HG02588 (cell line): ENCODE measurements at regions not wholly inside any gene's neighbourhood (a gene's known extent, or its start where the extent isn't known, plus 50 kb on each side); places are given as distances from the start of the nearest gene placed in this dataset.
"Not testable (repeated sequence)": the region's sequence is repeated elsewhere in the genome, so short reads cannot be mapped to it uniquely, and the experiment has no call there.

Source experiments
- ATAC-seq: cut with Tn5 transposase; IDR thresholded peaks from one replicate; pipeline ENCODE4 v1.9.1; 2021; ENCODE audit warnings: mild to moderate bottlenecking, moderate library complexity; ENCODE audit not compliant: unreplicated experiment

- no peak for ATAC-seq
Observed at GRCh38 chr15:94838281-94838680, 606.9 kb downstream of the MCTP2 start.

- no peak for ATAC-seq
Observed at GRCh38 chr15:94840794-94841783, 609.7 kb downstream of the MCTP2 start.

- no peak for ATAC-seq
Observed at GRCh38 chr15:94843060-94843459, 611.7 kb downstream of the MCTP2 start.

- no peak for ATAC-seq
Observed at GRCh38 chr15:94844198-94844537, 612.8 kb downstream of the MCTP2 start.

GRCh38 chr15:94844538-94845389 lies 613.4 kb downstream of the MCTP2 start:
- no peak for ATAC-seq

GRCh38 chr15:94845390-94845716 lies 614.0 kb downstream of the MCTP2 start:
- no peak for ATAC-seq

GRCh38 chr15:94847325-94847724 lies 616.0 kb downstream of the MCTP2 start:
- ATAC-seq: no peak

- no peak for ATAC-seq
Observed at GRCh38 chr15:94848054-94848453, 616.7 kb downstream of the MCTP2 start.

GRCh38 chr15:94855018-94855408 lies 623.7 kb downstream of the MCTP2 start:
- no peak for ATAC-seq

GRCh38 chr15:94855409-94856266 lies 624.3 kb downstream of the MCTP2 start:
- no peak for ATAC-seq

GRCh38 chr15:94856267-94856854 lies 625.0 kb downstream of the MCTP2 start:
- ATAC-seq: no peak

GRCh38 chr15:94857466-94857865 lies 626.1 kb downstream of the MCTP2 start:
- no peak for ATAC-seq

GRCh38 chr15:94858011-94858410 lies 626.6 kb downstream of the MCTP2 start:
- ATAC-seq: no peak

- no peak for ATAC-seq
Observed at GRCh38 chr15:94858449-94858848, 627.1 kb downstream of the MCTP2 start.

GRCh38 chr15:94858920-94859319 lies 627.6 kb downstream of the MCTP2 start:
- no peak for ATAC-seq

GRCh38 chr15:94864600-94864999 lies 633.2 kb downstream of the MCTP2 start:
- no peak for ATAC-seq

- not testable (repeated sequence) for ATAC-seq
Observed at GRCh38 chr15:94868265-94868664, 636.9 kb downstream of the MCTP2 start.

- no peak for ATAC-seq
Observed at GRCh38 chr15:94875550-94875949, 644.2 kb downstream of the MCTP2 start.

- no peak for ATAC-seq
Observed at GRCh38 chr15:94877833-94878232, 646.5 kb downstream of the MCTP2 start.

GRCh38 chr15:94882071-94882712 lies 650.8 kb downstream of the MCTP2 start:
- ATAC-seq: no peak
